K562 (cell line): ENCODE measurements at regions not wholly inside any gene's neighbourhood (a gene's known extent, or its start where the extent isn't known, plus 50 kb on each side); places are given as distances from the start of the nearest gene placed in this dataset.

Source experiments
- ATAC-seq: fragments of 200-7000 bp; cut with Tn5 transposase; 3 replicates; pipeline ENCODE4 v1.9.1; 2020; ENCODE audit warnings: moderate library complexity
- BruUV-seq: library from RNA; stranded (reverse); fragments of 400-500 nt; replicated peaks from 2 replicates; lab custom pipeline; 2021; lab: Mats Ljungman, UMichigan
- CTCF ChIA-PET: fragments of 300-600 bp; formaldehyde crosslinking; extraction: SDS; loops from one replicate; lab custom pipeline; 2021; ENCODE audit warnings: low intra/inter-chr PET ratio; lab: Yijun Ruan, JAX
- POLR2A ChIA-PET: fragments of 300-600, 350-650 bp; sonication (Branson Sonifier 250); formaldehyde crosslinking; extraction: SDS; loops from one replicate; lab custom pipeline; 2021; ENCODE audit warnings: antibody characterized with exemption, inconsistent platforms; lab: Yijun Ruan, JAX
- DNase-seq, 4 experiments: peaks; one replicate each; pipeline versions ENCODE4 v3.0.0 to v3.0.0-alpha.2; 2011 to 2018; ENCODE audit warnings: low spot score in 3 of 4, mixed read lengths in 3 of 4; ENCODE audit errors: extremely low read depth in 1 of 4
- FAIRE-seq: peaks from 2 replicates; lab custom pipeline; 2011; peaks lifted over from hg19 to GRCh38; lab: Jason Lieb, UNC
- H2AFZ ChIP-seq: 2 replicates; pipeline ENCODE4 v1.6.0; 2011; ENCODE audit warnings: low read depth, low read length, control low read depth, inconsistent platforms
- H3K27ac ChIP-seq: fragments of 200-600 bp; 3 replicates; pipeline ENCODE4 v1.8.0; 2011; ENCODE audit warnings: low read depth, mild to moderate bottlenecking, control low read depth, inconsistent platforms, low read length, moderate library complexity, mixed read lengths; ENCODE audit errors: extremely low read depth
- H3K27me3 ChIP-seq, 2 experiments: fragments of 300-600 bp in 1 of 2; 2 replicates in 1 of 2; 3 replicates in 1 of 2; pipeline versions ENCODE4 v1.6.0 to v1.8.0; 2011; ENCODE audit warnings: inconsistent platforms in 2 of 2, low read length in 2 of 2, mild to moderate bottlenecking in 1 of 2, mixed read lengths in 1 of 2, moderate library complexity in 1 of 2; ENCODE audit not compliant: control insufficient read depth in 2 of 2, insufficient read depth in 2 of 2
- H3K36me3 ChIP-seq: fragments of 300-600 bp; 3 replicates; pipeline ENCODE4 v1.8.0; 2011; ENCODE audit warnings: mild to moderate bottlenecking, low read length, inconsistent platforms; ENCODE audit not compliant: control insufficient read depth, insufficient read depth
- H3K4me1 ChIP-seq, 2 experiments: fragments of 200-600 bp in 1 of 2; replicated peaks in 1 of 2; 2 replicates in 1 of 2; 3 replicates in 1 of 2; pipeline versions ENCODE4 v1.5.1 to v1.8.0; 2011; ENCODE audit warnings: inconsistent platforms in 2 of 2, low read length in 2 of 2, mild to moderate bottlenecking in 1 of 2, mixed read lengths in 1 of 2, moderate library complexity in 1 of 2; ENCODE audit not compliant: control insufficient read depth in 2 of 2, insufficient read depth in 2 of 2
- H3K4me2 ChIP-seq: 2 replicates; pipeline ENCODE4 v1.6.1; 2011; ENCODE audit warnings: low read length, control low read depth, inconsistent platforms, mixed read lengths; ENCODE audit not compliant: insufficient read depth
- H3K4me3 ChIP-seq: fragments of 200-600 bp; sonication (generic), shearing (Covaris generic); 2 replicates; pipeline ENCODE4 v1.5.1; 2016; ENCODE audit warnings: control low read depth, inconsistent platforms
- H3K79me2 ChIP-seq: fragments of 200-600 bp; 3 replicates; pipeline ENCODE4 v1.8.0; 2011; ENCODE audit warnings: low read length, inconsistent platforms; ENCODE audit not compliant: control insufficient read depth, insufficient read depth
- H3K9ac ChIP-seq, 2 experiments: 2 replicates each; pipeline versions ENCODE4 v1.6.0 to v1.6.1; 2011; ENCODE audit warnings: low read depth in 2 of 2, low read length in 2 of 2, control low read depth in 1 of 2, inconsistent platforms in 1 of 2, mild to moderate bottlenecking in 1 of 2, mixed read lengths in 1 of 2; ENCODE audit not compliant: insufficient read depth in 1 of 2
- H3K9me1 ChIP-seq: one replicate; pipeline ENCODE4 v1.6.0; 2011; ENCODE audit warnings: inconsistent platforms, mild to moderate bottlenecking, low read length, moderate library complexity; ENCODE audit not compliant: control insufficient read depth, insufficient read depth
- H3K9me3 ChIP-seq: replicated peaks from 2 replicates; pipeline ENCODE4 v1.5.1; 2011; ENCODE audit warnings: low read depth, low read length, inconsistent platforms; ENCODE audit not compliant: control insufficient read depth, insufficient read depth
- H4K20me1 ChIP-seq: replicated peaks from 2 replicates; pipeline ENCODE4 v1.6.1; 2011; ENCODE audit warnings: low read length, inconsistent platforms, mixed read lengths; ENCODE audit not compliant: control insufficient read depth, insufficient read depth
- C11orf30 ChIP-seq: fragments of 450-650 bp; IDR thresholded peaks from 2 replicates; pipeline ENCODE4 v1.6.1; 2016; ENCODE audit warnings: low read depth, mild to moderate bottlenecking
- DDX20 ChIP-seq: fragments of 450-650 bp; IDR thresholded peaks from 2 replicates; pipeline ENCODE4 v1.6.1; 2016; ENCODE audit warnings: missing genetic modification characterization, low read depth, mild to moderate bottlenecking, missing compliant biosample characterization, moderate library complexity
- FOS ChIP-seq: IDR thresholded peaks from 3 replicates; pipeline ENCODE4 v1.6.1; 2011; ENCODE audit not compliant: insufficient read length; ENCODE audit errors: extremely low read depth
- ILK ChIP-seq: fragments of 450-650 bp; IDR thresholded peaks from 2 replicates; pipeline ENCODE4 v1.6.1; 2016; ENCODE audit warnings: missing genetic modification characterization, low read depth, mild to moderate bottlenecking, missing compliant biosample characterization, moderate library complexity, borderline replicate concordance
- JUN ChIP-seq, 2 experiments: sonication (generic) in 1 of 2; formaldehyde crosslinking in 1 of 2; IDR thresholded peaks; 2 replicates each; pipeline versions ENCODE4 v1.6.1 to v1.8.0; 2012 to 2022; ENCODE audit warnings: borderline replicate concordance in 2 of 2, mild to moderate bottlenecking in 2 of 2, improper control_type of control experiment in 1 of 2, low read depth in 1 of 2, low read length in 1 of 2, missing genetic modification reagents in 1 of 2
- NFXL1 ChIP-seq: fragments of 450-650 bp; formaldehyde crosslinking; IDR thresholded peaks from 2 replicates; pipeline ENCODE4 v1.4.0; 2021; ENCODE audit warnings: mild to moderate bottlenecking
- NR1H2 ChIP-seq: sonication (generic); formaldehyde crosslinking; IDR thresholded peaks from 2 replicates; pipeline ENCODE4 v1.4.0; 2020; ENCODE audit warnings: mild to moderate bottlenecking, missing genetic modification reagents
- TSC22D4 ChIP-seq: fragments of 450-650 bp; IDR thresholded peaks from 2 replicates; pipeline ENCODE4 v1.6.1; 2016; ENCODE audit warnings: missing genetic modification characterization, missing biosample characterization, control low read depth
- ZNF354B ChIP-seq: fragments of 250-450 bp; sonication (Bioruptor Pico); IDR thresholded peaks from 2 replicates; pipeline ENCODE4 v1.4.0; 2020
- WGBS: fragments of 100-300 bp; shearing (Covaris generic); methylation state at CpG from one replicate; pipeline ENCODE4 v1.1.6; 2016; ENCODE audit warnings: low coverage, mixed read lengths; ENCODE audit not compliant: insufficient coverage; ENCODE audit errors: missing lambda C conversion rate; 5-methylcytosine and 5-hydroxymethylcytosine counted together
- in situ Hi-C: fragments of 300-500 bp; cut with MboI; formaldehyde crosslinking; loops from 4 replicates; pipeline ENCODE4 v1.15.0; 2018; ENCODE audit warnings: inconsistent platforms, mixed read lengths
- intact Hi-C: fragments of 100-400 bp; cut with micrococcal nuclease; formaldehyde crosslinking; loops from 2 replicates; pipeline ENCODE4 v1.14.2; 2022
- TF ChIP-seq, protein P1 (sequence below): fragments of 250-450 bp; sonication (Bioruptor Pico); IDR thresholded peaks from 2 replicates; pipeline ENCODE4 v1.4.0; 2020; ENCODE audit warnings: mild to moderate bottlenecking, moderate library complexity
- TF ChIP-seq, protein P2 (sequence below): fragments of 250-450 bp; sonication (Bioruptor Pico); IDR thresholded peaks from 2 replicates; pipeline ENCODE4 v1.8.0; 2021; ENCODE audit warnings: moderate library complexity, mild to moderate bottlenecking, inconsistent platforms
- TF ChIP-seq, protein P3 (sequence below): fragments of 450-650 bp; formaldehyde crosslinking; IDR thresholded peaks from 2 replicates; pipeline ENCODE4 v1.4.0; 2022; ENCODE audit warnings: mild to moderate bottlenecking, moderate library complexity
- TF ChIP-seq, protein P4 (sequence below): fragments of 150-350 bp; IDR thresholded peaks from 2 replicates; pipeline ENCODE4 v1.6.1; 2014; ENCODE audit warnings: low read depth, mild to moderate bottlenecking, low read length, borderline replicate concordance

DNA sequence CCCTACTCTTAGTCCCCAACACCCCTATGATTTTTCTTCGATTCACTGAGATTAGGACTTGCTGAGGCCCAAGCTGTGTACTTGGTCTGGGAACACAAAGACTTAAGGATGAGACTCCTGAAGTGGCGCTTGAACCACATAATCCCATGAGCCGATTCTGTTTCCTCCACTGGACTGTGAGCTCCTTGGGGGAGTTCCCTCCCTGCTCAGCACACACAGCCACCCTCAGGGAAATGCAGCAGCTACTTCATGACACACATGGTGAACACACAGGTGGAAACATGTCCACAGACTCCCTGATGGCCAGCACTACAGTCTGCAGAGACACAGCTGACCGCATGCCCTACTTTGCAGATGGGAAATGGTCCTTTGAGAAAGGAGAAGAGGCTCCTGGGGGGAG, 101.1 kb downstream of the C5orf15 start (continued):
- TF ChIP-seq, protein P1, sequence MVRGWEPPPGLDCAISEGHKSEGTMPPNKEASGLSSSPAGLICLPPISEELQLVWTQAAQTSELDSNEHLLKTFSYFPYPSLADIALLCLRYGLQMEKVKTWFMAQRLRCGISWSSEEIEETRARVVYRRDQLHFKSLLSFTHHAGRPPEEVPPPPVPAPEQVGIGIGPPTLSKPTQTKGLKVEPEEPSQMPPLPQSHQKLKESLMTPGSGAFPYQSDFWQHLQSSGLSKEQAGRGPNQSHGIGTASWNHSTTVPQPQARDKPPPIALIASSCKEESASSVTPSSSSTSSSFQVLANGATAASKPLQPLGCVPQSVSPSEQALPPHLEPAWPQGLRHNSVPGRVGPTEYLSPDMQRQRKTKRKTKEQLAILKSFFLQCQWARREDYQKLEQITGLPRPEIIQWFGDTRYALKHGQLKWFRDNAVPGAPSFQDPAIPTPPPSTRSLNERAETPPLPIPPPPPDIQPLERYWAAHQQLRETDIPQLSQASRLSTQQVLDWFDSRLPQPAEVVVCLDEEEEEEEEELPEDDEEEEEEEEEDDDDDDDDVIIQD (CRISPR knock-in tag) = no peak
- TF ChIP-seq ILK = no peak
- TF ChIP-seq, protein P2, sequence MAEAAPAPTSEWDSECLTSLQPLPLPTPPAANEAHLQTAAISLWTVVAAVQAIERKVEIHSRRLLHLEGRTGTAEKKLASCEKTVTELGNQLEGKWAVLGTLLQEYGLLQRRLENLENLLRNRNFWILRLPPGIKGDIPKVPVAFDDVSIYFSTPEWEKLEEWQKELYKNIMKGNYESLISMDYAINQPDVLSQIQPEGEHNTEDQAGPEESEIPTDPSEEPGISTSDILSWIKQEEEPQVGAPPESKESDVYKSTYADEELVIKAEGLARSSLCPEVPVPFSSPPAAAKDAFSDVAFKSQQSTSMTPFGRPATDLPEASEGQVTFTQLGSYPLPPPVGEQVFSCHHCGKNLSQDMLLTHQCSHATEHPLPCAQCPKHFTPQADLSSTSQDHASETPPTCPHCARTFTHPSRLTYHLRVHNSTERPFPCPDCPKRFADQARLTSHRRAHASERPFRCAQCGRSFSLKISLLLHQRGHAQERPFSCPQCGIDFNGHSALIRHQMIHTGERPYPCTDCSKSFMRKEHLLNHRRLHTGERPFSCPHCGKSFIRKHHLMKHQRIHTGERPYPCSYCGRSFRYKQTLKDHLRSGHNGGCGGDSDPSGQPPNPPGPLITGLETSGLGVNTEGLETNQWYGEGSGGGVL (CRISPR knock-in tag) = no peak

DNA sequence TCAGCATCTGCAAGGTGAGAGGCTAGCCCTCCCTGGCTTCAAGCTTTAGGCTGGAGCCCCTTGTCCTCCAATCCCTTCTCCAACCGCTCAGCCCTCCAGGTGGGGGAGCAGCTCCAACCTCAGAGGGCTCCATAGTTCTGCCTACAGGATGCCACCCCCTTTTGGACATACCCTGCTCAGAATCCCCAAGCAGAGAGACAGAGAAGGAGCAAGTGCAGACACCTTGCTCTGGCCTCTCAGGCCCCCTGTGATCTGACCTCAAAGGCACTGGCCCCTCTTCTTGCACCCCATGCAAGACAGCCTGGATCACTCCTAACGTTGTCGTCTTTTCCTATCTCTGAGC, 101.6 kb downstream of the C5orf15 start:
- Histone ChIP-seq H3K27ac (no peak overlapping the region), H3K79me2 (no peaks in the 10 kb centered on the region), H3K4me2 (no peak overlapping the region), H3K4me3 (no peak overlapping the region), H3K36me3 (no peaks in the 10 kb centered on the region), H3K27me3 (peaks cover 12 to 46% of the 10 kb centered on the region in 2 experiments), H3K4me1 (peaks cover 3 to 4% of the 10 kb centered on the region in 2 experiments; a peak in 2 of 5 replicates), H2AFZ (no peak overlapping the region), H4K20me1 (0 out of 2 replicates have a peak, but pooled peaks cover 4% of the 10 kb centered on the region), H3K9ac (no peak overlapping the region), H3K9me3 (no peaks in the 10 kb centered on the region), H3K9me1 (no peaks in the 10 kb centered on the region)
- CTCF ChIA-PET = no interaction called here
- BruUV-seq = no TSS peak
- WGBS = 0% methylated on average over 3 of the region's 3 CpGs
- POLR2A ChIA-PET = no interaction called here
- ATAC-seq (no peak), FAIRE-seq (no peak), DNase-seq (no peak)
- TF ChIP-seq TSC22D4 (no peak), NFXL1 (CRISPR knock-in tag) (no peak), FOS (no peak), ZNF354B (CRISPR knock-in tag) (no peak), C11orf30 (no peak), JUN (IDR thresholded peaks at IDR 0.05; ENCODE audit: borderline replicate concordance, low read depth, low read length) (no peak), JUN (CRISPR knock-in tag; IDR thresholded peaks at IDR 0.05; ENCODE audit: borderline replicate concordance) (no peak), DDX20 (no peak), NR1H2 (no peak)
- TF ChIP-seq, protein P3, sequence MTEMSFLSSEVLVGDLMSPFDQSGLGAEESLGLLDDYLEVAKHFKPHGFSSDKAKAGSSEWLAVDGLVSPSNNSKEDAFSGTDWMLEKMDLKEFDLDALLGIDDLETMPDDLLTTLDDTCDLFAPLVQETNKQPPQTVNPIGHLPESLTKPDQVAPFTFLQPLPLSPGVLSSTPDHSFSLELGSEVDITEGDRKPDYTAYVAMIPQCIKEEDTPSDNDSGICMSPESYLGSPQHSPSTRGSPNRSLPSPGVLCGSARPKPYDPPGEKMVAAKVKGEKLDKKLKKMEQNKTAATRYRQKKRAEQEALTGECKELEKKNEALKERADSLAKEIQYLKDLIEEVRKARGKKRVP (CRISPR knock-in tag) = no peak
- TF ChIP-seq, protein P4, sequence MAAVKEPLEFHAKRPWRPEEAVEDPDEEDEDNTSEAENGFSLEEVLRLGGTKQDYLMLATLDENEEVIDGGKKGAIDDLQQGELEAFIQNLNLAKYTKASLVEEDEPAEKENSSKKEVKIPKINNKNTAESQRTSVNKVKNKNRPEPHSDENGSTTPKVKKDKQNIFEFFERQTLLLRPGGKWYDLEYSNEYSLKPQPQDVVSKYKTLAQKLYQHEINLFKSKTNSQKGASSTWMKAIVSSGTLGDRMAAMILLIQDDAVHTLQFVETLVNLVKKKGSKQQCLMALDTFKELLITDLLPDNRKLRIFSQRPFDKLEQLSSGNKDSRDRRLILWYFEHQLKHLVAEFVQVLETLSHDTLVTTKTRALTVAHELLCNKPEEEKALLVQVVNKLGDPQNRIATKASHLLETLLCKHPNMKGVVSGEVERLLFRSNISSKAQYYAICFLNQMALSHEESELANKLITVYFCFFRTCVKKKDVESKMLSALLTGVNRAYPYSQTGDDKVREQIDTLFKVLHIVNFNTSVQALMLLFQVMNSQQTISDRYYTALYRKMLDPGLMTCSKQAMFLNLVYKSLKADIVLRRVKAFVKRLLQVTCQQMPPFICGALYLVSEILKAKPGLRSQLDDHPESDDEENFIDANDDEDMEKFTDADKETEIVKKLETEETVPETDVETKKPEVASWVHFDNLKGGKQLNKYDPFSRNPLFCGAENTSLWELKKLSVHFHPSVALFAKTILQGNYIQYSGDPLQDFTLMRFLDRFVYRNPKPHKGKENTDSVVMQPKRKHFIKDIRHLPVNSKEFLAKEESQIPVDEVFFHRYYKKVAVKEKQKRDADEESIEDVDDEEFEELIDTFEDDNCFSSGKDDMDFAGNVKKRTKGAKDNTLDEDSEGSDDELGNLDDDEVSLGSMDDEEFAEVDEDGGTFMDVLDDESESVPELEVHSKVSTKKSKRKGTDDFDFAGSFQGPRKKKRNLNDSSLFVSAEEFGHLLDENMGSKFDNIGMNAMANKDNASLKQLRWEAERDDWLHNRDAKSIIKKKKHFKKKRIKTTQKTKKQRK = no peak
- intact Hi-C loops (loop anchor here (5.0 to 10.0 kb wide), 3 partner anchors 75 to 315 kb away; no protein-coding TSS in a partner anchor), in situ Hi-C loops (no loop called here)
